ENCODE measurements at regions not wholly inside any gene's neighbourhood (a gene's known extent, or its start where the extent isn't known, plus 50 kb on each side); places are given as distances from the start of the nearest gene placed in this dataset.

DNA sequence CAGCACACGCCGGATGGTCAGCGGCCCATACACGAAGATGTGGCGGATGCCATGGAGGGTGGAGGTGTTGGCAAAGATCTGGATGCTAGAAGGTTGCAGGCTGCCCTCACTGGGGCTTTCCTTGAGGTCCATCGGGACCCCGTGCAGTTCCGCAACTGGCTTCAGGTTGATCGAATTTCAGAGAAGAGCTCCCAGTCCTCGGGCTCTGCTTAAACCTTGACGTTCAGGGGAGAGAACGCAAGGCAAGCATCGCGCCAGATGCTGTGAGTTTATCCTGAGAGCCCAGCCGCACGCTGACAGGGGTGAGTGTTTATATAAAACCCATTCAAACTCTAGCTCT is 98.7 kb upstream of the CCL2 start:
- no peaks in the 10 kb centered on the region for H3K4me1 ChIP-seq (ENCODE audit: low read depth)
- H3K9me3 ChIP-seq = no peaks in the 10 kb centered on the region
- intact Hi-C loops (cut with DNase I, micrococcal nuclease) = no loop called here
- ATAC-seq = no peak
- no peak overlapping the region for H3K4me3 ChIP-seq
- no peaks in the 10 kb centered on the region for H3K36me3 ChIP-seq (ENCODE audit: low read depth)
- TF ChIP-seq, protein P1, sequence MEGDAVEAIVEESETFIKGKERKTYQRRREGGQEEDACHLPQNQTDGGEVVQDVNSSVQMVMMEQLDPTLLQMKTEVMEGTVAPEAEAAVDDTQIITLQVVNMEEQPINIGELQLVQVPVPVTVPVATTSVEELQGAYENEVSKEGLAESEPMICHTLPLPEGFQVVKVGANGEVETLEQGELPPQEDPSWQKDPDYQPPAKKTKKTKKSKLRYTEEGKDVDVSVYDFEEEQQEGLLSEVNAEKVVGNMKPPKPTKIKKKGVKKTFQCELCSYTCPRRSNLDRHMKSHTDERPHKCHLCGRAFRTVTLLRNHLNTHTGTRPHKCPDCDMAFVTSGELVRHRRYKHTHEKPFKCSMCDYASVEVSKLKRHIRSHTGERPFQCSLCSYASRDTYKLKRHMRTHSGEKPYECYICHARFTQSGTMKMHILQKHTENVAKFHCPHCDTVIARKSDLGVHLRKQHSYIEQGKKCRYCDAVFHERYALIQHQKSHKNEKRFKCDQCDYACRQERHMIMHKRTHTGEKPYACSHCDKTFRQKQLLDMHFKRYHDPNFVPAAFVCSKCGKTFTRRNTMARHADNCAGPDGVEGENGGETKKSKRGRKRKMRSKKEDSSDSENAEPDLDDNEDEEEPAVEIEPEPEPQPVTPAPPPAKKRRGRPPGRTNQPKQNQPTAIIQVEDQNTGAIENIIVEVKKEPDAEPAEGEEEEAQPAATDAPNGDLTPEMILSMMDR (IDR thresholded peaks at IDR 0.05) = no peak
- no peak for DNase-seq

DNA sequence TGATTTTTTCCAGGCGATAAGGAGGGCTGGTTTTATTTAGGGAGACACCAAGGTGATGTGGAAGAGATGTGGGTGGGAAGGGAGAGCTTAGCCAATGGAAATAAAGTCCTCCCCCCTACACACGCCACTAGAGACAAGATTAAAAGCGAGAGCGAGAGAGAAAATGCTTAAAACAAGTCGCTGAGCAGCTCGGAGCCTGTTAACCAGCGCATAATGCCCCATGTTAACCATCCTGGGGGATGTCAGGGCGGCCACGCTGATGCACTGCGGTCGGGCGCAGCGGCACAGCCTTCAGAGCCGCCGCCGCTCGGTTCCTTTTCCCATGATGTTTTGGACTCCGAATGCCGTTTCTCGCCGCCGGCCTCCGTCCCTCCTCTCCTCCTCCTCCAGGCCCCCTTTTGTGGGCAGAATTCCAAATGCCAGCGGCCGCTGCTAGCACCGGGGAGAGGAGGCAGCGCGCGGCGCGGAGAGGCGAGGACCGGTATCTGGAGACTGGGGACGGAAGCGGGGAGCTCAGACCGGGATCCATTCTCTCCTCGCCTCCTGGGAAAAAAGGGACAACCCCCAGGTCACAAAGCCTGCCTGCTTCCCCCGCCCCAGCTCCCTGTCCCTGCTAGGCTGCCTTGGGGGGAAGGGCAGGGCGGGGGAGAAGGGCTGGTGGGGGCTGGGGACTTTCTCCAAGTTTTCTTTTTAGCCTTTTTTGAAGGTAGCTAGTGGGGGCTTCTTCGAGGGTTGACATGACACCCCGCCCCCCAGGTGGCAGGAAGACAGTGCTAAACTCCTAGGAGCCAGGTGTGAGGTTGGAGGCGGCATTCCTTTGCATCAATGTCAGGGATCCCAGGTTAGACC is 98.1 kb upstream of the CCL2 start:
- H3K4me1 ChIP-seq (ENCODE audit: low read depth) = no peaks in the 10 kb centered on the region
- intact Hi-C loops (cut with DNase I, micrococcal nuclease) = no loop called here
- no peaks in the 10 kb centered on the region for H3K9me3 ChIP-seq
- DNase-seq = no peak
- no peak overlapping the region for H3K4me3 ChIP-seq
- no peak for ATAC-seq
- no peaks in the 10 kb centered on the region for H3K36me3 ChIP-seq (ENCODE audit: low read depth)
- TF ChIP-seq, protein P1 (IDR thresholded peaks at IDR 0.05) = no peak

DNA sequence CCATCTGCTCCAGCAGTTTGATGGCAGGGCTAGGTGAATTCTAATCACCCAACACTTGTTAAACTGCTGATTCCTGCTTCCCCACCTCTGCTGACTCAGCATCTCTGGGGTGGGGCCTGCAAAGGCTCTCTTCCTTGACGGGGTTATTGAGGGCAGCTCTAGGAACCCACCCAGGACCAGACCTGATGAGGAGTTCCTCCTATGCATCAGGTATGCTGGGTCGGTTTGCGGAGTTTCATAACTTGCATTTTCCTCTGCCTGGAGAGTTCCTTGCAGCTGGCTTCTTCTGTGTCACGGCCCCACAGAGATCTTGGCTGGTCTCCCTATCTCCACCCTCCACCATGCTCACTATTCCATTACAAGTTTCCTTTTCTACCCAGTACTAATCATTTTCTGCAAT is 93.4 kb upstream of the CCL2 start:
- no peak for ATAC-seq
- intact Hi-C loops (cut with DNase I, micrococcal nuclease) = no loop called here
- no peak for DNase-seq
- Histone ChIP-seq H3K36me3 (ENCODE audit: low read depth) (no peaks in the 10 kb centered on the region), H3K9me3 (no peaks in the 10 kb centered on the region), H3K4me3 (no peak overlapping the region), H3K4me1 (ENCODE audit: low read depth) (no peaks in the 10 kb centered on the region)
- TF ChIP-seq, protein P1 (IDR thresholded peaks at IDR 0.05) = no peak

DNA sequence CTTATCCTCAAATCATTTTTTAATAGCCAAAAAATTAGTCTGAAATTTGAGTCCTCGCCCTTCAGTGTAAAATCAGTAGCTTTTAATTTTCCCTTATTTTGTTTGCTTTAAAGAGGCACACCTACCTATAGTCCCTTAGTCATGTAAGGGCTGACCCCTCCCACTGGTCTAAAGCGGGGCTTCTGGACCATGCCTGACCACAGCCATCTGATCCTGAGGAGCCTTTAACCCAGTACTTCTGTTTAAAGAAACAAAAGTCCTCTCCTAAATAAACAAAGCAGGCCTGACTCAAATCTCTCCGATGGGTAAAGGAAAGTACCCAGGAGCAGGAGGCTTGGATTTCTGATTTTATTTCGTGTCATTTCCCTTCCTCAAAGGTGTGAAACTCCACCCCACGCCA is 92.0 kb upstream of the CCL2 start:
- TF ChIP-seq, protein P1 (IDR thresholded peaks at IDR 0.05) = no peak
- Histone ChIP-seq H3K36me3 (ENCODE audit: low read depth) (no peaks in the 10 kb centered on the region), H3K9me3 (no peaks in the 10 kb centered on the region), H3K4me1 (ENCODE audit: low read depth) (no peaks in the 10 kb centered on the region), H3K4me3 (no peak overlapping the region)
- intact Hi-C loops (cut with DNase I, micrococcal nuclease) = no loop called here
- ATAC-seq = no peak
- DNase-seq = no peak

DNA sequence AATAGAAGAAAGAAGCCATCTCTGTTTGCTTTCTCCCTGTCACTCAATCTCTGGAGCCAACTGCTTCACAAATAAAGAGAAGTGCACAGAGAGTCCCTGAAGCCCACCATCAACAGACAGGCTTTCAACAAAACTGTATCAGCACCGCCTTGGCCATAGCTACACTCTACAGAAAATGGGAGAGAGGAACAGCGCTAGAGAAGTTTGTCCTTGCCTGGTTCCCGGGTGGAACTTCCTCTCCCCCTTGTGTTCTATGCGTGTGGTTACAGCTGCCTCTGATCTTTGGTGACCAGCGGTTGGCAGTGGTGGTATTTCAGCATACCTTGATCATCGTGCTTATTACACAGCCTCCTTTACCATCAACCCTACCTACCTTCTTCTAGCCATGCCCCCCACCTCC is 91.4 kb upstream of the CCL2 start:
- Histone ChIP-seq H3K36me3 (ENCODE audit: low read depth) (no peaks in the 10 kb centered on the region), H3K4me1 (ENCODE audit: low read depth) (no peaks in the 10 kb centered on the region), H3K4me3 (no peak overlapping the region), H3K9me3 (no peaks in the 10 kb centered on the region)
- TF ChIP-seq, protein P1 (IDR thresholded peaks at IDR 0.05) = no peak
- DNase-seq = no peak
- ATAC-seq = no peak
- intact Hi-C loops (cut with DNase I, micrococcal nuclease) = no loop called here

DNA sequence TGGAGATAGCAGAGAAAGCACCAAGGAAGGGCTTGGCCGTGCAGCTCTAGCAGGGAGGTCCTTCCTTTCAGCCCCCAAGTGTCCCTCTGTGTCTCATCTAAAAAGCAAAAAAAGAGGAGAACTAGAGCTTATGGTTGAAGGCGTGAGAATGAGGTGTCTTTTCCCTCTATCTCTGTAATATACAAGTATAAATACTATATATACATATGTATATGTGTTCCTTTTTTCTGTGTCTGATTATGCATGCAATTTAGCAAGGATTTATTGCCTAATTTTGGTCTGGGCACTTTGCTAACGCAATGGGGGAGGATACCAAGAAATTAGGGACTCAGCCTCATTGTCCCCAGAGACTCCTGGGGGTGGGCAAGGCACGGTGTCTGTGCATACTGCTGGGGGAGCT is 90.2 kb upstream of the CCL2 start:
- no peaks in the 10 kb centered on the region for H3K36me3 ChIP-seq (ENCODE audit: low read depth)
- TF ChIP-seq, protein P1 (IDR thresholded peaks at IDR 0.05) = no peak
- intact Hi-C loops (cut with DNase I, micrococcal nuclease) = no loop called here
- ATAC-seq = no peak
- H3K4me3 ChIP-seq = no peak overlapping the region
- DNase-seq = no peak
- no peaks in the 10 kb centered on the region for H3K9me3 ChIP-seq
- H3K4me1 ChIP-seq (ENCODE audit: low read depth) = no peaks in the 10 kb centered on the region
